ELR (cell line): ENCODE measurements at regions not wholly inside any gene's neighbourhood (a gene's known extent, or its start where the extent isn't known, plus 50 kb on each side); places are given as distances from the start of the nearest gene placed in this dataset.
A peak's percentile ranks its signal among the peaks of the same experiment; 100 is the strongest.
"Not testable (repeated sequence)": the region's sequence is repeated elsewhere in the genome, so short reads cannot be mapped to it uniquely, and the experiment has no call there.

Experiments used
- DNase-seq: peaks from one replicate; pipeline ENCODE4 v3.0.0-alpha.2; 2015; ENCODE audit warnings: low read depth

GRCh38 chr6:18062733-18063132 lies 59.7 kb downstream of the NHLRC1 start:
- DNase-seq: no peak

GRCh38 chr6:18058429-18058828 lies 64.0 kb downstream of the NHLRC1 start:
- DNase-seq: no peak

GRCh38 chr6:18055714-18056382 lies 66.6 kb downstream of the NHLRC1 start:
- no peak for DNase-seq

DNA sequence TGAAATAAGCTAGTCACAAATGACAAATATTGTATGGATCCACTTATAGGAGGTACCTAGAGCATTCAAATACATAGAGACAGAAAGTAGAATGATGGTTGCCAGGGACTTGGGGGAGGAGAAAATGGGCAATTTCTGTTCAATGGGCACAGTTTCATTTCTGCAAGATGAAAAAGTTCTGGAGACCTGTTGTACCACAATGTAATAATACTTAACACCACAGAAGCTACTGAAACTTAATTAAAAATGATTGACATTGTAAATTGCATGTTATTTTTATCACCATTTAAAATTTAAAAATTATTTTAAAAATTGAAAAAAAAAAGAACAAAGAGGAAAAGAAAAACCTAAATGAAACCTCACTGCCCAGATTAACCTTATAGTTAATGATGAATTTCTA lies 67.4 kb downstream of the NHLRC1 start:
- DNase-seq: no peak

DNA sequence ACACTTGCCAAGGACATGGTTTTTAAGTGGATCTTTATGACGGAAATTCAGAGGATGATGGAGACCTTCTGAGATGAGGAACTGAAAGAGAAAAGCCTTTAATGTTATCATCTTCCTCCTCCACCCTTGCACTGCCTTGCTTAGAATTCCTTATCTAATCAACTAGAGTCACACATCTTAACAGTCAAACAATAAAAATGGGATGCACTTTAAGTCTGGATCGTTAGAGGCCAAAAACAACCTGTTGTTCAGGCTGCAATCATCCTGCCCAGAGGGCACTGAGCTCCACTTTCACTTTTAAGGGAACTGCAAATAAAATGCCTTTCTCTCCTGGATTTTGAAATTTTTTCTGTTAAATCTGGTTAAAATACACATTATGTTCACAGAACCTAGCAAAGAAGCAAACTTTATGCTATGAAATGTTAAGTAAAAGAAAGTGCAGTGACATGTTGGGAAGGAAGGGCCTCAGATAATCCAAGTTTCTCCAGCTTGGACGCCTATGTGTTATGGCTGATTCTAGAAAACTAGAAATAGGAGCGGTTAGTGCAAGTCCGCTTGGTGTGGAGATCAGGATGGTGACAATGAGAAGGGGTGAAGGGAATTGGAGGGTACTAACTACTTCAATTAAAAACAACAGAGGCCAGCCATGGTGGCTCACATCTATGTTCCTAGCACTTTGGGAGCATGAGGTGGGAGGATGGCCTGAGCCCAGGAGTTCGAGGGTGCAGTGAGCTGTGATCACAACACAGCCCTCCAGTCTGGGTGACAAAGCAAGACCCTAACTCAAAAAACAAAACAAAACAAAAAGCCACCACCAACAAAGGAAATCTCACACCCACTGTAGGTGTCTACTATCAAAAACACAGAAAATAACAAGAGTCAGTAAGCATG lies 66.4 kb upstream of the KIF13A start:
- peak; percentile 13 for DNase-seq

GRCh38 chr6:18053078-18053477 lies 65.6 kb upstream of the KIF13A start:
- no peak for DNase-seq

- DNase-seq: no peak
Measured at GRCh38 chr6:18049646-18050045, 62.2 kb upstream of the KIF13A start.

DNA sequence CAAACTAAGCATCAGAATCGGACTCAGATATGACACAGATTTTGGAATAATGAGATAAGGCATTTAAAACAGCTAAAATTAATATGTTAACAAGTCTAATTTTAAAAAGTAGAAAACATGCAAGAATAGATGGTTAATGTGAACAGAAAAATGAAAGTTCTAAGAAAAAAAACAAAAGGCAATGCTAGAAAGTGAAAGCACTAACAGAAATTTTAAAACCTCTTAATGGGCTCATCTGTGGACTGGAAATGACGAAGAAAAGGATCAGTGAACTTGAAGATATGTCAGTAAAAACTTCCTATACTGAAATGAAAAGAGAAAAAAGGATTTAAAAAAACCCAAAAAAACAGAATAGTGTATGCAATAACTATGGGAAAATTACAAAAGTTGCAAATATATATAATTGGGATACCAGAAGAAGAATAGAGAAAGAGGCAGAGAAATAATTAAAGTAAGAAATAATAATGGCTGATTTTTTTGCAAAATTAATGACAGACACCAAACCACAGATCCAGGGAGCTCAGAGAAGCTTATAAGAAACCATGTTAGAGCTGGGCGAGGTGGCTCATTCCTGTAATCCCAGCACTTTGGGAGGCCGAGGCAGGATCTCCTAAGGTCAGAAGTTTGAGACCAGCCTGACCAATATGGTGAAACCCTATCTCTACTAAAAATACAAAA lies 61.7 kb upstream of the KIF13A start:
- no peak for DNase-seq

- DNase-seq: peak; percentile 51
Measured at GRCh38 chr6:18047406-18047805, 60.0 kb upstream of the KIF13A start.

GRCh38 chr6:18045507-18045906 lies 58.1 kb upstream of the KIF13A start:
- DNase-seq: no peak

- DNase-seq: no peak
Measured at GRCh38 chr6:18044108-18044783, 56.8 kb upstream of the KIF13A start.

GRCh38 chr6:18042536-18043145 lies 55.2 kb upstream of the KIF13A start:
- no peak for DNase-seq

GRCh38 chr6:18039481-18039880 lies 52.0 kb upstream of the KIF13A start:
- DNase-seq: peak; percentile 52

DNA sequence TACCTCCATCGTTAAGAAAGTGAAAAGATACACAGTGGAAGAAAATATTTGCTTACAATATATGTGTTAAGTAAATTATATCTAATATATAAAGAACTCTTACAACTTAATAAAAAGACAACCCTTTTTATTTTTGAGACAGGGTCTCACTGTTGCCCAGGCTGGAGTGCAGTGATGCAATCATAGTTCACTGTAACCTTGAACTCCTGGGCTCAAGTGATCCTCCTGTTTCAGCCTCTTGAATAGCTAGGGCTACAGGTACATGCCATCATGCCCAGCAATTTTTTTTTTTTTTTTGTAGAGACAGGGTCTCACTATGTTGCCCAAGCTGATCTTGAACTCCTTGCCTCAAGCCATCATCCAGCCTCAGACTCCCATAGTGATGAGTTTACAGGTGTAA lies 50.8 kb upstream of the KIF13A start:
- DNase-seq: not testable (repeated sequence)
